DND-41 (cell line): ENCODE measurements at regions not wholly inside any gene's neighbourhood (a gene's known extent, or its start where the extent isn't known, plus 50 kb on each side); places are given as distances from the start of the nearest gene placed in this dataset.

Experiments
- ATAC-seq: fragments of 200-7000 bp; cut with Tn5 transposase; 3 replicates; pipeline ENCODE4 v1.9.1; 2021; ENCODE audit warnings: low read depth; ENCODE audit not compliant: insufficient read depth
- DNase-seq: peaks from one replicate; pipeline ENCODE4 v3.0.0-alpha.2; 2020
- H2AFZ ChIP-seq: 2 replicates; pipeline ENCODE4 v1.6.0; 2012; ENCODE audit warnings: low read depth, low read length
- H3K27ac ChIP-seq: 2 replicates; pipeline ENCODE4 v1.5.1; 2012; ENCODE audit warnings: low read length, inconsistent platforms
- H3K27me3 ChIP-seq: fragments of 200-600 bp; sonication (generic); 2 replicates; pipeline ENCODE4 v1.6.0; 2012; ENCODE audit warnings: low read length, mild to moderate bottlenecking, inconsistent platforms; ENCODE audit not compliant: insufficient read depth, poor library complexity
- H3K36me3 ChIP-seq: 2 replicates; pipeline ENCODE4 v1.5.1; 2012; ENCODE audit warnings: low read length, inconsistent platforms; ENCODE audit not compliant: insufficient read depth
- H3K4me1 ChIP-seq: 2 replicates; pipeline ENCODE4 v1.5.1; 2012; ENCODE audit warnings: mild to moderate bottlenecking, low read length; ENCODE audit not compliant: insufficient read depth
- H3K4me2 ChIP-seq: 2 replicates; pipeline ENCODE4 v1.6.0; 2012; ENCODE audit warnings: mild to moderate bottlenecking, moderate library complexity, low read length, inconsistent platforms; ENCODE audit not compliant: insufficient read depth
- H3K4me3 ChIP-seq, 2 experiments: fragments of 200-600 bp in 1 of 2; shearing (Covaris generic) in 1 of 2; 2 replicates each; pipeline ENCODE4 v1.5.1; 2012 to 2016; ENCODE audit warnings: inconsistent platforms in 2 of 2, low read length in 2 of 2, mild to moderate bottlenecking in 2 of 2, low read depth in 1 of 2, moderate library complexity in 1 of 2
- H3K79me2 ChIP-seq: 2 replicates; pipeline ENCODE4 v1.6.0; 2012; ENCODE audit warnings: low read length, inconsistent platforms; ENCODE audit not compliant: insufficient read depth
- H3K9ac ChIP-seq: 2 replicates; pipeline ENCODE4 v1.6.0; 2012; ENCODE audit warnings: low read depth, mild to moderate bottlenecking, inconsistent platforms, low read length, moderate library complexity
- H3K9me3 ChIP-seq: 2 replicates; pipeline ENCODE4 v1.5.1; 2012; ENCODE audit warnings: low read length, moderate library complexity, mild to moderate bottlenecking, inconsistent platforms; ENCODE audit not compliant: insufficient read depth, severe bottlenecking
- H4K20me1 ChIP-seq: 2 replicates; pipeline ENCODE4 v1.6.0; 2012; ENCODE audit warnings: low read length; ENCODE audit not compliant: insufficient read depth
- EZH2 ChIP-seq: IDR thresholded peaks from 3 replicates; pipeline ENCODE4 v1.6.1; 2012; ENCODE audit warnings: borderline replicate concordance, low read depth, mild to moderate bottlenecking, moderate library complexity, low read length, inconsistent platforms; ENCODE audit not compliant: severe bottlenecking
- TF ChIP-seq, protein P1 (sequence below): IDR thresholded peaks from 2 replicates; pipeline ENCODE4 v1.5.1; 2012; ENCODE audit warnings: borderline replicate concordance, low read length, moderate library complexity, mild to moderate bottlenecking; ENCODE audit not compliant: poor library complexity, severe bottlenecking; ENCODE audit errors: extremely low read depth

DNA sequence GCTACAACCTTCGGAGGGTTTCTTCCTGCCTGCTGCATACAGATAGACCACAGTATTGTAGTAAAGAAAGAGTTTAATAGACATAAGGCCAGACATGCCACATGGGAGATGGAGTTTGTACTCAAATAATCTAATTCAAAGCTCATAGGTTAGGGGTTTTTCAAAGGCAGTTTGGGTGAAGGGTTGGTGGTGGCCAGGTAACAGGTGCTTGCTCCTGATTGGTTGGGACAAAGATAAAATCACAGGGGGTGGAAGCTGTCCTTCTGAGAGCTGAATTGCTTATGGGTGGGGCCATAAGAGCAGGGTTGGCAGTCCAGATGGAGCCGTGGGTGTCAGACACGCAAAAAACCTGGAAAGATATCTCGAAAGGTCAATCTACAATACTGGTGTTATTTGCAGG, 92.3 kb upstream of the ETV3 start:
- TF ChIP-seq EZH2 = no peak
- TF ChIP-seq, protein P1, sequence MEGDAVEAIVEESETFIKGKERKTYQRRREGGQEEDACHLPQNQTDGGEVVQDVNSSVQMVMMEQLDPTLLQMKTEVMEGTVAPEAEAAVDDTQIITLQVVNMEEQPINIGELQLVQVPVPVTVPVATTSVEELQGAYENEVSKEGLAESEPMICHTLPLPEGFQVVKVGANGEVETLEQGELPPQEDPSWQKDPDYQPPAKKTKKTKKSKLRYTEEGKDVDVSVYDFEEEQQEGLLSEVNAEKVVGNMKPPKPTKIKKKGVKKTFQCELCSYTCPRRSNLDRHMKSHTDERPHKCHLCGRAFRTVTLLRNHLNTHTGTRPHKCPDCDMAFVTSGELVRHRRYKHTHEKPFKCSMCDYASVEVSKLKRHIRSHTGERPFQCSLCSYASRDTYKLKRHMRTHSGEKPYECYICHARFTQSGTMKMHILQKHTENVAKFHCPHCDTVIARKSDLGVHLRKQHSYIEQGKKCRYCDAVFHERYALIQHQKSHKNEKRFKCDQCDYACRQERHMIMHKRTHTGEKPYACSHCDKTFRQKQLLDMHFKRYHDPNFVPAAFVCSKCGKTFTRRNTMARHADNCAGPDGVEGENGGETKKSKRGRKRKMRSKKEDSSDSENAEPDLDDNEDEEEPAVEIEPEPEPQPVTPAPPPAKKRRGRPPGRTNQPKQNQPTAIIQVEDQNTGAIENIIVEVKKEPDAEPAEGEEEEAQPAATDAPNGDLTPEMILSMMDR = no peak
- no peak overlapping the region for H3K9ac ChIP-seq
- no peak overlapping the region for H3K4me3 ChIP-seq
- no peaks in the 10 kb centered on the region for H3K79me2 ChIP-seq
- H3K27me3 ChIP-seq = peaks cover 6% of the 10 kb centered on the region
- no peak for DNase-seq
- H3K4me1 ChIP-seq = no peaks in the 10 kb centered on the region
- no peaks in the 10 kb centered on the region for H4K20me1 ChIP-seq
- H3K4me2 ChIP-seq = no peak overlapping the region
- H2AFZ ChIP-seq = no peak overlapping the region
- no peak for ATAC-seq
- no peaks in the 10 kb centered on the region for H3K36me3 ChIP-seq
- no peaks in the 10 kb centered on the region for H3K9me3 ChIP-seq
- H3K27ac ChIP-seq = no peak overlapping the region

DNA sequence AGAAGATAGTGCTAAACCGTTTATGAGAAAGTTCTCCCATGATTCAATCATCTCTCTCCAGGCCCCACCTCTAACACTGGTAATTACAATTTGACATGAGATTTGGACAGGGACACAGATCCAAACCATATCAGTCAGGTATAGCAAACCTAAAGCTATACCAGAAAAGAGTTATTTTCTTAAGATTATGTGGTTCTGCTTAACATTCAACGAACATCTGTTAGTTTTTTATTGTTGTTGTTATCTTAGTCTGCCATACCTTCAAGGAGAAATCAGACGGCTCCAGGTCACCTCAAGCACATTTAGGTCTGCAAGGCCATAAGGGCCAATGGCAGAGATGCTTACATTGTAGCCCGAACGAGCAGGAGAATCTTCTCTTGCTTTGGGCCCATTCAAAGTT, 89.5 kb upstream of the ETV3 start:
- no peak overlapping the region for H3K4me2 ChIP-seq
- H3K4me3 ChIP-seq = no peak overlapping the region
- no peaks in the 10 kb centered on the region for H3K36me3 ChIP-seq
- DNase-seq = no peak
- no peaks in the 10 kb centered on the region for H4K20me1 ChIP-seq
- no peak for ATAC-seq
- TF ChIP-seq, protein P1 = no peak
- no peak for TF ChIP-seq EZH2
- H3K79me2 ChIP-seq = no peaks in the 10 kb centered on the region
- no peak overlapping the region for H3K9ac ChIP-seq
- no peaks in the 10 kb centered on the region for H3K9me3 ChIP-seq
- H3K27me3 ChIP-seq = peaks cover 6% of the 10 kb centered on the region
- H3K4me1 ChIP-seq = no peaks in the 10 kb centered on the region
- no peak overlapping the region for H2AFZ ChIP-seq
- no peak overlapping the region for H3K27ac ChIP-seq

DNA sequence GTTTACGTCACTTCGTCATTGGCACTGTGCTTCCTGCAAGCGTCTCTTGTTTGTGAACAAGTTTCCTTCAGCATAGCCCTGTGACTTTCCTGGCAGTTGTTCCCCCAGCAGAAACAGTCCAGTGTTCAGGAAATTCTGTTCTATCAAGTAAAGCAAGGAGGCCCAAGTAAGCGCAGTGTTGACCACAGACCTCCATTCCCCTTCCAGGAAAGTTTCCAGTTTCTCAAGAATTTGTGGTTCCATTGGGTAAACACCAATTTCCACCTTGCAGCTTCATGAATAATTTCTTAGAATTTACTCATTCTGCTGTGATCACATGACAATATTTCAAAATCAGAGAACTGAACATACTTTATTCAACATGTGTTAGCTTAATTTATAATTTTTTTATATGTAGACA, 88.5 kb upstream of the ETV3 start:
- H3K4me2 ChIP-seq = no peak overlapping the region
- H3K79me2 ChIP-seq = no peaks in the 10 kb centered on the region
- no peak overlapping the region for H3K4me3 ChIP-seq
- no peaks in the 10 kb centered on the region for H4K20me1 ChIP-seq
- H2AFZ ChIP-seq = no peak overlapping the region
- DNase-seq (no peak), ATAC-seq (peak; percentile 37; the same call in 2 of the 3 replicates)
- no peaks in the 10 kb centered on the region for H3K36me3 ChIP-seq
- TF ChIP-seq EZH2 = no peak
- TF ChIP-seq, protein P1 = no peak
- H3K4me1 ChIP-seq = no peaks in the 10 kb centered on the region
- H3K9me3 ChIP-seq = no peaks in the 10 kb centered on the region
- peaks cover 7% of the 10 kb centered on the region for H3K27me3 ChIP-seq
- H3K27ac ChIP-seq = no peak overlapping the region
- H3K9ac ChIP-seq = no peak overlapping the region

DNA sequence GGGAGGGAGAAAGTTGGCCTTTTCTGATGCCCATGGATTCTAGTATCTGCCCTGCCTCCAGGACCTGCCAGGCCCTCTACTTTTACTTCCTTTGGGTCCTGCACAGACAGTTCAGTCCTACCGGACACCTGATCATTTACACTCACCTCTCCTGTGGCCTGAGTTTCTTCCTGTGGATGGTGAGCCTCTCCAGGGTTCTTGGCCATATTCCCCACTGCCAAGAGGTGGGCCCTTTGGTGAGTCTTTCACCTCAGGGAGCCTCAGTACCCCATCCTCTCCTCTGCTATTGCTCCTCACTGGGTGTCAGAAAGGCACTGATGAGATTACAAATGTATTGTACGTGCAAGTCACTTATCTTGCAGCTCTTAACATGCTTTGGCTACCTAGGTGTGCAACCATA, 81.4 kb upstream of the ETV3 start:
- no peak overlapping the region for H3K4me2 ChIP-seq
- no peaks in the 10 kb centered on the region for H3K4me1 ChIP-seq
- no peak for TF ChIP-seq EZH2
- TF ChIP-seq, protein P1 = no peak
- H3K9ac ChIP-seq = no peak overlapping the region
- no peak overlapping the region for H3K27ac ChIP-seq
- peaks cover 23% of the 10 kb centered on the region for H3K27me3 ChIP-seq
- peaks cover 3% of the 10 kb centered on the region; the same call in 1 of the 2 replicates for H4K20me1 ChIP-seq
- no peak overlapping the region for H2AFZ ChIP-seq
- no peaks in the 10 kb centered on the region for H3K9me3 ChIP-seq
- H3K79me2 ChIP-seq = no peaks in the 10 kb centered on the region
- no peak for DNase-seq
- H3K36me3 ChIP-seq = no peaks in the 10 kb centered on the region
- H3K4me3 ChIP-seq = no peak overlapping the region
- ATAC-seq = no peak
